ENCODE measurements at regions not wholly inside any gene's neighbourhood (a gene's known extent, or its start where the extent isn't known, plus 50 kb on each side); places are given as distances from the start of the nearest gene placed in this dataset.

- TF ChIP-seq EZH2 (IDR thresholded peaks at IDR 0.05; ENCODE audit: insufficient read depth, poor library complexity, severe bottlenecking), result no peak
- TF ChIP-seq EZH2phosphoT487 (IDR thresholded peaks at IDR 0.05; ENCODE audit: insufficient read depth, low read depth), result no peak
Measured at GRCh38 chr2:221926327-221926726, 354.2 kb upstream of the EPHA4 start.
